ENCODE measurements at regions not wholly inside any gene's neighbourhood (a gene's known extent, or its start where the extent isn't known, plus 50 kb on each side); places are given as distances from the start of the nearest gene placed in this dataset.

GRCh38 chr2:204207866-204208265 is 271.3 kb downstream of the ICOS start:
- Histone ChIP-seq H3K36me3 (no peaks in the 10 kb centered on the region), H3K4me1 (no peaks in the 10 kb centered on the region), H3K9me3 (no peaks in the 10 kb centered on the region), H3K27ac (no peak overlapping the region), H3K27me3 (ENCODE audit: low read depth) (no peaks in the 10 kb centered on the region), H3K4me3 (no peak overlapping the region)
- intact Hi-C loops (cut with DNase I) = no loop called here
- no peak for TF ChIP-seq CTCF (IDR thresholded peaks at IDR 0.05)
- no peak for ATAC-seq
- no peak for DNase-seq

- Histone ChIP-seq H3K4me1 (no peaks in the 10 kb centered on the region), H3K36me3 (no peaks in the 10 kb centered on the region), H3K27ac (no peak overlapping the region), H3K27me3 (ENCODE audit: low read depth) (no peaks in the 10 kb centered on the region), H3K9me3 (no peaks in the 10 kb centered on the region), H3K4me3 (no peak overlapping the region)
- ATAC-seq (no peak), DNase-seq (no peak)
- intact Hi-C loops (cut with DNase I) = no loop called here
- no peak for TF ChIP-seq CTCF (IDR thresholded peaks at IDR 0.05)
Measured at GRCh38 chr2:204213588-204213987, 277.0 kb downstream of the ICOS start.

DNA sequence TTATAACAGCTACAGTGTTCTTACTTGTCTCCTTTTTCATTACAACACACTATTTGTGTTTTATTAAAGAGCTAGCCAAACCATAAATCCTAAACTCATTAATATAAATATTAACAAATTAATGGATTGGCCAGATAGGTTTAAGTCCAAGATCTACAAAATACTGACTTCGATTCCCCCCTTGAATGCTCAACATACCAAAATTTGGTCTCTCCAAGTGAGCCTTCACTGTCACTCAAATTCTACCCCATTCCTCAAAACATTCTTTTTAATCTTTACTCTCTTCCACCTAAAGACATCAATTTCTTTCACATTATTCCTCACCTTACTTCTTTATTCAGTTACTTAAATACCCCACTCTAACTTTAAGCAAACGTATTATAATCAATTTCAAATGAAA is 281.5 kb downstream of the ICOS start:
- intact Hi-C loops (cut with DNase I) = no loop called here
- no peak for ATAC-seq
- TF ChIP-seq CTCF (IDR thresholded peaks at IDR 0.05) = no peak
- Histone ChIP-seq H3K36me3 (no peaks in the 10 kb centered on the region), H3K27ac (no peak overlapping the region), H3K27me3 (ENCODE audit: low read depth) (no peaks in the 10 kb centered on the region), H3K4me1 (no peaks in the 10 kb centered on the region), H3K9me3 (no peaks in the 10 kb centered on the region), H3K4me3 (no peak overlapping the region)
- no peak for DNase-seq

DNA sequence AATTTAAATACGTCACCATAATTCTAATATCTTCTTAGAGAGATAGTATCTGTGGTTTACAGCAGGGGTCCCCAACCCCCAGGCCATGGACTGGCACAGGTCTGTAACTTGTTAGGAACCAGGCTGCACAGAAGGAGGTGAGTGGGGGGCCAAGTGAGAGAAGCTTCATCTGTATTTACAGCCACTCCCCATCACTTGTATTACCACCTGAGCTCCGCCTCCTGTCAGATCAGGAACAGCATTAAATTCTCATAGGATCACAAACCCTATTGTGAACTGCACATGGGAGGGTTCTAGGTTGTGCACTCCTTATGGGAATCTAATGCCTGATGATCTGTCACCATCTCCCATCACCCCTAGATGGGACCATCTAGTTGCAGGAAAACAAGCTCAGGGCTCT is 282.6 kb downstream of the ICOS start:
- no peak overlapping the region for H3K4me3 ChIP-seq
- intact Hi-C loops (cut with DNase I) = no loop called here
- no peak overlapping the region for H3K27ac ChIP-seq
- ATAC-seq (no peak), DNase-seq (no peak)
- no peaks in the 10 kb centered on the region for H3K4me1 ChIP-seq
- H3K27me3 ChIP-seq (ENCODE audit: low read depth) = no peaks in the 10 kb centered on the region
- no peak for TF ChIP-seq CTCF (IDR thresholded peaks at IDR 0.05)
- H3K9me3 ChIP-seq = no peaks in the 10 kb centered on the region
- no peaks in the 10 kb centered on the region for H3K36me3 ChIP-seq

DNA sequence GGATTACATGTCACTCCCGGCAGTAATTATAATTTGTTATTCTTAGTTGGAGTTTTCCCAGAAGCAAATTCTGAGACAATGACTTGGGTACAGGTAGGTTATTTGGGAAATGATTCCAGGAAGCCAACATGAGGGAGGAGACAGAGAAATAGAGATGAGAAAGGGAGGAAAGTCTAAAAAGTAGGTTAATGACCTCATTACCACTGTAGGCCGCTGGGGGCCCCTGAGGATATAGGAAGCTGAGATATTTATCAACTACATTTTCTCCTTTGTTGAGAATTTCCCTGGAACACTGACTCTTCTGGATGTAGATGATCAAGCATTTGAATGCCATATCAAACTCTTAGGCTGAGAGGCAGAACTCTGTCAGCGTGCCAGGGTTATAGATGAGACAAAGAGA is 284.3 kb downstream of the ICOS start:
- no peak for ATAC-seq
- no peak for DNase-seq
- intact Hi-C loops (cut with DNase I) = no loop called here
- Histone ChIP-seq H3K9me3 (no peaks in the 10 kb centered on the region), H3K4me3 (no peak overlapping the region), H3K27ac (no peak overlapping the region), H3K4me1 (no peaks in the 10 kb centered on the region), H3K27me3 (ENCODE audit: low read depth) (no peaks in the 10 kb centered on the region), H3K36me3 (no peaks in the 10 kb centered on the region)
- TF ChIP-seq CTCF (IDR thresholded peaks at IDR 0.05) = no peak

DNA sequence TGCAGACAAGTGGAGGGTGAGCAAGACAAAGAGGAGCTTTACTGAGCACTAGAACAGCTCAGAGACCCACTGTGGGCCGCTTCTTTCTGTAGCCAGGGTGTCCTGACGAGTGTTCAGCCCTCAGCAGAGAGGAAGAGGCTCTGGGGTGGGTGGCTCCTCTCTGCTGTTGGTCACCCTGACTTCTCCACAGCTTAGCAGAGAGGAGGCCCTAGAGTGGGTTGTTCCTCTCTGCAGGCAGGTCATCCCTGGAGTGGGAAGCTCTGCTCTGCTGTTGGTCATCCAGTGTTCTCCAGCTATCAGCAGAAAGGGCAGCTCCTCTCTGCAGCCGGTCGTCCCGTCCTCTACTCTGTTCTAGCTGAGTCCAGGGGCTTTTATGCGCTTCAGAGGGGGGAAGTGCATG is 286.5 kb downstream of the ICOS start:
- H3K27me3 ChIP-seq (ENCODE audit: low read depth) = no peaks in the 10 kb centered on the region
- H3K27ac ChIP-seq = no peak overlapping the region
- no peaks in the 10 kb centered on the region for H3K36me3 ChIP-seq
- DNase-seq (no peak), ATAC-seq (peak in 1 of 2 donors; percentile 34)
- H3K4me3 ChIP-seq = no peak overlapping the region
- H3K9me3 ChIP-seq = no peaks in the 10 kb centered on the region
- intact Hi-C loops (cut with DNase I) = no loop called here
- TF ChIP-seq CTCF (IDR thresholded peaks at IDR 0.05) = no peak
- no peaks in the 10 kb centered on the region for H3K4me1 ChIP-seq
